ENCODE measurements at regions not wholly inside any gene's neighbourhood (a gene's known extent, or its start where the extent isn't known, plus 50 kb on each side); places are given as distances from the start of the nearest gene placed in this dataset.
A peak's percentile ranks its signal among the peaks of the same experiment; 100 is the strongest.

GRCh38 chr9:11618241-11618805 is 1005.5 kb upstream of the PTPRD start:
- H3K36me3 ChIP-seq (ENCODE audit: low read depth, missing control alignments) = no peaks in the 10 kb centered on the region
- peak; percentile 59 for DNase-seq
- WGBS, 2 donors = 76 to 85% methylated on average over 46 to 49 of the region's 49 CpGs
- no peak overlapping the region for H3K27ac ChIP-seq
- H3K4me3 ChIP-seq = peak overlapping the region; percentile 35 to 58
- no peaks in the 10 kb centered on the region for H3K27me3 ChIP-seq
- no peaks in the 10 kb centered on the region for H3K9me3 ChIP-seq
- TF ChIP-seq CTCF (IDR thresholded peaks at IDR 0.05) = peak in 1 of 3 experiments; percentile 22
- TF ChIP-seq POLR2A (IDR thresholded peaks at IDR 0.05) = no peak
- no peaks in the 10 kb centered on the region for H3K4me1 ChIP-seq
- intact Hi-C loops (cut with DNase I; ENCODE audit: low total_unique reads) = no loop called here

DNA sequence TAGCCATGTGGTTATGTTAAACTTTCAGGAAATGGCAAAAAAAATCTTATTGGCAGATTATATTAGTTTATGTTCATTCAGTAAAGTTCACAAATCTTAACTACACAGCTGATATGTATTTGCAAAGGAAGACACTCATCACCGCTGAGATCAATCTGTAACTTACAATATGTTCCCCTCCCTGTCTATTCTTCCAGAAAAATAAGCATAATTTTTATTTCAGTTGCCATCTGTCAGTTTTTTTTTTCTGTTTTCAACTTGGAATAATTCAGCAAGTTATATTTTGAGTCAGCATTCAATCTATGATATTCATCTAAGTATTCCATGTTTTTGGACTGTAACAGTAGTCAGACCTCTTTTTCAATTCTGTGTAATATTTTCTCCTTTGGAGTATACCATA is 1019.9 kb upstream of the PTPRD start:
- TF ChIP-seq POLR2A (IDR thresholded peaks at IDR 0.05) = no peak
- TF ChIP-seq CTCF (IDR thresholded peaks at IDR 0.05) = no peak
- Histone ChIP-seq H3K4me3 (no peak overlapping the region), H3K27me3 (no peaks in the 10 kb centered on the region), H3K4me1 (no peaks in the 10 kb centered on the region), H3K9me3 (no peaks in the 10 kb centered on the region), H3K36me3 (ENCODE audit: low read depth, missing control alignments) (no peaks in the 10 kb centered on the region), H3K27ac (no peak overlapping the region)
- WGBS, 2 donors = 93 to 100% methylated on average over 1 of the region's 1 CpG
- DNase-seq = no peak
- intact Hi-C loops (cut with DNase I; ENCODE audit: low total_unique reads) = no loop called here

- DNase-seq = no peak
- intact Hi-C loops (cut with DNase I; ENCODE audit: low total_unique reads) = no loop called here
- no peaks in the 10 kb centered on the region for H3K4me1 ChIP-seq
- WGBS, 2 donors = 90 to 98% methylated on average over 1 of the region's 1 CpG
- H3K4me3 ChIP-seq = no peak overlapping the region
- no peaks in the 10 kb centered on the region for H3K9me3 ChIP-seq
- H3K36me3 ChIP-seq (ENCODE audit: low read depth, missing control alignments) = no peaks in the 10 kb centered on the region
- H3K27ac ChIP-seq = no peak overlapping the region
- TF ChIP-seq CTCF (IDR thresholded peaks at IDR 0.05) = no peak
- no peak for TF ChIP-seq POLR2A (IDR thresholded peaks at IDR 0.05)
- no peaks in the 10 kb centered on the region for H3K27me3 ChIP-seq
Measured at GRCh38 chr9:11646831-11647230, 1034.0 kb upstream of the PTPRD start.

DNA sequence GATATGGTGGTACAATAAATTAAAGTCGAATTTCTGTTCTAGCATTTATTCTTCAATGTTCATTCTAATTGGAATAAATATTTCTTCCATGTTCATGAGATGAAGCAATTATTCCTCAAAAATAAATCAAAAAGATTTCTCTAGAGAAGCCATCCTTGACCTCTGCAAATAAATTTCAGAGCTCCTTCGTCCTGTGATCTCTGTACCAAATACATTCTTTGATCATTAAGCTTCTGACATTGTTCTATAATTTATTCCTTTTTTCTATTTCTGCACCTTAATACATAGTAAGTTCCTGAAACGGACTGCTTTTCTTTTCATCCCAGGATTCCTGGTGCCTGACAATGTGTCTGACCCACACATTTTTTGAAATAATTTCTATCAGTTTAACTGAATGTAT is 1039.3 kb upstream of the TYRP1 start:
- H3K36me3 ChIP-seq (ENCODE audit: low read depth, missing control alignments) = no peaks in the 10 kb centered on the region
- intact Hi-C loops (cut with DNase I; ENCODE audit: low total_unique reads) = no loop called here

More for the DNA sequence above, 1039.3 kb upstream of the TYRP1 start:
- Histone ChIP-seq H3K4me1 (no peaks in the 10 kb centered on the region), H3K9me3 (no peaks in the 10 kb centered on the region), H3K4me3 (no peak overlapping the region), H3K27me3 (no peaks in the 10 kb centered on the region), H3K27ac (no peak overlapping the region)
- 50 to 61% methylated on average over 3 of the region's 3 CpGs for WGBS, 2 donors
- DNase-seq = no peak
- TF ChIP-seq CTCF (IDR thresholded peaks at IDR 0.05) (no peak), POLR2A (IDR thresholded peaks at IDR 0.05) (no peak)
